HG03571 (cell line): ENCODE measurements at regions not wholly inside any gene's neighbourhood (a gene's known extent, or its start where the extent isn't known, plus 50 kb on each side); places are given as distances from the start of the nearest gene placed in this dataset.

Source experiments
- ATAC-seq: cut with Tn5 transposase; IDR thresholded peaks from one replicate; pipeline ENCODE4 v1.9.1; 2021; ENCODE audit not compliant: unreplicated experiment

DNA sequence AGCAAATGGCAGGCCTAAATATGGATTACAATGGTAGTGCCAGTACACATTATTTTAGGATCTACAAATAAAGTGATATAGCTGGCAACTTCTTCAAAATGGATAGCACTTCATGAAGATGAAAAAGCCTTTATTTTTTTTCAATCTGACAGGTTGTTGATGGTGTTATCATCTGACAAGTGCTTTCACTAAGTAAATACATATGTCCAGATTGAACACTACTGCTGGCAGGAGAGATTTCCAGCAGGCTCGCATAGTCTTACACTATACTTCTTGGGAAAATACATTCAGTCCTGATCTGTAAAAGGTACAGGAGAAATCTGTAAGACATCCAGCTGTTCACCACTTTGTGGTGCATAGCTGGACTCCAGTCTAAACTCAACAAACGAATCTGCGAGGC lies 50.9 kb upstream of the ALCAM start:
- ATAC-seq: no peak

DNA sequence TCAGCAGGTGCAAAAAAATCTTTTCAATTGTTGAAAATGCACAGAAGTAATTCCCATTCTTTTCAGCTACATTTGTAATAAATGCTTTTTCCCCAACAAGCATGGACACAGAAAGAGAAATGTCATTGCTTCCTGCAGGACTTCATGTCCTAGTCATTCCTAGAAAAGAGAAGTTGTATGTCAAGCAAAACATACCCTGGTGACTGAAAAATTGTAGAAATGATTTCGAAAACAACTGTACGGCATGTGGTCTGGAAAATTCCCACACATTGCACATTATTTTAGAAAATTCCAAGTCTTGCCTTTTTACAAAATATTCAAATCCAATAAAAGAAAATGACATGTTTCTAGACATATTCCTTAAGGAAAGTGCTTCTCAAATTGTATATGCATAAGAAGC lies 50.4 kb upstream of the ALCAM start:
- ATAC-seq: no peak
